ENCODE measurements at regions not wholly inside any gene's neighbourhood (a gene's known extent, or its start where the extent isn't known, plus 50 kb on each side); places are given as distances from the start of the nearest gene placed in this dataset.

- no peak overlapping the region for H3K4me2 ChIP-seq (ENCODE audit: low read length)
- BruUV-seq (replicated peaks): no TSS peak
- no peaks in the 10 kb centered on the region for H3K79me2 ChIP-seq (ENCODE audit: low read length)
- H3F3A ChIP-seq (ENCODE audit: low read length, unreplicated experiment): no peaks in the 10 kb centered on the region
- H3K4me3 ChIP-seq (ENCODE audit: low read length): no peak overlapping the region
- H3K27ac ChIP-seq (ENCODE audit: low read length): no peak overlapping the region
- intact Hi-C loops (cut with micrococcal nuclease): no loop called here
- TF ChIP-seq EZH2phosphoT487 (IDR thresholded peaks at IDR 0.05; ENCODE audit: borderline replicate concordance, low read length) (no peak), CTCF (conservative IDR thresholded peaks at IDR 0.05; ENCODE audit: low read depth, low read length) (no peak), EZH2 (IDR thresholded peaks at IDR 0.05; ENCODE audit: low read length, unreplicated experiment) (no peak)
- POLR2A ChIA-PET (ENCODE audit: unreplicated experiment): no interaction called here
- no peak for DNase-seq
- H3K36me3 ChIP-seq (ENCODE audit: low read depth, low read length): no peaks in the 10 kb centered on the region
- H2AFZ ChIP-seq (ENCODE audit: low read length): no peak overlapping the region
- no peaks in the 10 kb centered on the region for H3K9me3 ChIP-seq (ENCODE audit: low read length)
- H3K9ac ChIP-seq (ENCODE audit: low read length): no peak overlapping the region
- CTCF ChIA-PET: no interaction called here
- H4K20me1 ChIP-seq (ENCODE audit: low read length): no peaks in the 10 kb centered on the region
- no peaks in the 10 kb centered on the region for H3K4me1 ChIP-seq (ENCODE audit: insufficient read depth, low read length)
- no peak for ATAC-seq
- H3K9me2 ChIP-seq (replicated peaks; ENCODE audit: low read length): no peaks in the 10 kb centered on the region
- peaks cover 15% of the 10 kb centered on the region for H3K27me3 ChIP-seq (ENCODE audit: low read length)
Observed at GRCh38 chr2:35932276-35932963, 423.2 kb upstream of the CRIM1 start.

GRCh38 chr2:35931626-35932025 is 424.0 kb upstream of the CRIM1 start:
- no peak for TF ChIP-seq EZH2phosphoT487 (IDR thresholded peaks at IDR 0.05; ENCODE audit: borderline replicate concordance, low read length)
- TF ChIP-seq EZH2 (IDR thresholded peaks at IDR 0.05; ENCODE audit: low read length, unreplicated experiment): no peak
- no peak for TF ChIP-seq CTCF (conservative IDR thresholded peaks at IDR 0.05; ENCODE audit: low read depth, low read length)

GRCh38 chr2:35931115-35931514 is 424.5 kb upstream of the CRIM1 start:
- Histone ChIP-seq H3K4me1 (ENCODE audit: insufficient read depth, low read length) (no peaks in the 10 kb centered on the region), H3K4me3 (ENCODE audit: low read length) (no peak overlapping the region), H3K9ac (ENCODE audit: low read length) (no peak overlapping the region), H4K20me1 (ENCODE audit: low read length) (no peaks in the 10 kb centered on the region), H3K36me3 (ENCODE audit: low read depth, low read length) (no peaks in the 10 kb centered on the region), H3K4me2 (ENCODE audit: low read length) (no peak overlapping the region), H3K27me3 (ENCODE audit: low read length) (peaks cover 23% of the 10 kb centered on the region), H3K79me2 (ENCODE audit: low read length) (no peaks in the 10 kb centered on the region), H2AFZ (ENCODE audit: low read length) (no peak overlapping the region), H3K9me3 (ENCODE audit: low read length) (no peaks in the 10 kb centered on the region), H3K9me2 (replicated peaks; ENCODE audit: low read length) (no peaks in the 10 kb centered on the region), H3F3A (ENCODE audit: low read length, unreplicated experiment) (no peaks in the 10 kb centered on the region), H3K27ac (ENCODE audit: low read length) (no peak overlapping the region)
- no TSS peak for BruUV-seq (replicated peaks)
- ChIA-PET POLR2A (ENCODE audit: unreplicated experiment) (no interaction called here), CTCF (no interaction called here)
- ATAC-seq (no peak), DNase-seq (no peak)
- no peak for TF ChIP-seq EZH2phosphoT487 (IDR thresholded peaks at IDR 0.05; ENCODE audit: borderline replicate concordance, low read length)
- TF ChIP-seq EZH2 (IDR thresholded peaks at IDR 0.05; ENCODE audit: low read length, unreplicated experiment): no peak
- TF ChIP-seq CTCF (conservative IDR thresholded peaks at IDR 0.05; ENCODE audit: low read depth, low read length): no peak
- intact Hi-C loops (cut with micrococcal nuclease): no loop called here

More at GRCh38 chr2:35931626-35932025, 424.0 kb upstream of the CRIM1 start:
- intact Hi-C loops (cut with micrococcal nuclease): no loop called here
- no peak overlapping the region for H3K4me2 ChIP-seq (ENCODE audit: low read length)
- H3K9ac ChIP-seq (ENCODE audit: low read length): no peak overlapping the region
- peaks cover 21% of the 10 kb centered on the region for H3K27me3 ChIP-seq (ENCODE audit: low read length)
- no peak overlapping the region for H3K27ac ChIP-seq (ENCODE audit: low read length)
- no peak for ATAC-seq
- H3K4me3 ChIP-seq (ENCODE audit: low read length): no peak overlapping the region
- H3K9me2 ChIP-seq (replicated peaks; ENCODE audit: low read length): no peaks in the 10 kb centered on the region
- no peaks in the 10 kb centered on the region for H3K4me1 ChIP-seq (ENCODE audit: insufficient read depth, low read length)
- no peak for DNase-seq
- H3K79me2 ChIP-seq (ENCODE audit: low read length): no peaks in the 10 kb centered on the region
- no peaks in the 10 kb centered on the region for H4K20me1 ChIP-seq (ENCODE audit: low read length)
- ChIA-PET CTCF (no interaction called here), POLR2A (ENCODE audit: unreplicated experiment) (no interaction called here)
- H2AFZ ChIP-seq (ENCODE audit: low read length): no peak overlapping the region
- H3K36me3 ChIP-seq (ENCODE audit: low read depth, low read length): no peaks in the 10 kb centered on the region
- no peaks in the 10 kb centered on the region for H3K9me3 ChIP-seq (ENCODE audit: low read length)
- H3F3A ChIP-seq (ENCODE audit: low read length, unreplicated experiment): no peaks in the 10 kb centered on the region
- BruUV-seq (replicated peaks): no TSS peak
